HL-60 (cell line): ENCODE measurements at regions not wholly inside any gene's neighbourhood (a gene's known extent, or its start where the extent isn't known, plus 50 kb on each side); places are given as distances from the start of the nearest gene placed in this dataset.

ENCODE experiments used
- DNase-seq, 2 experiments: peaks; one replicate each; pipeline ENCODE4 v3.0.0-alpha.2; 2010 to 2020; ENCODE audit warnings: low read depth in 1 of 2, low spot score in 1 of 2
- H3K27ac ChIP-seq: fragments of 250-450 bp; sonication (Bioruptor Pico); replicated peaks from 2 replicates; pipeline ENCODE4 v1.5.1; 2020; ENCODE audit warnings: mild to moderate bottlenecking, moderate library complexity
- H3K27me3 ChIP-seq: fragments of 250-450 bp; sonication (Bioruptor Pico); 2 replicates; pipeline ENCODE4 v1.5.1; 2021; ENCODE audit warnings: mild to moderate bottlenecking, moderate library complexity; ENCODE audit not compliant: insufficient read depth, poor library complexity, severe bottlenecking
- H3K4me3 ChIP-seq: replicated peaks from 2 replicates; pipeline ENCODE4 v1.5.1; 2011; ENCODE audit warnings: mild to moderate bottlenecking, control low read depth, low read length; ENCODE audit not compliant: insufficient read depth
- CTCF ChIP-seq: IDR thresholded peaks from one replicate; pipeline ENCODE4 v1.5.1; 2011; ENCODE audit warnings: low read length, control low read depth, inconsistent platforms; ENCODE audit not compliant: insufficient read depth
- GABPA ChIP-seq: IDR thresholded peaks from 2 replicates; pipeline ENCODE4 v1.6.1; 2012; ENCODE audit warnings: low read depth
- POLR2AphosphoS5 ChIP-seq: IDR thresholded peaks from 2 replicates; pipeline ENCODE4 v1.6.1; 2012; ENCODE audit warnings: low read depth
- REST ChIP-seq: IDR thresholded peaks from 2 replicates; pipeline ENCODE4 v1.6.1; 2012; ENCODE audit warnings: low read depth; ENCODE audit not compliant: insufficient replicate concordance
- SPI1 ChIP-seq: IDR thresholded peaks from 2 replicates; pipeline ENCODE4 v1.6.1; 2012; ENCODE audit warnings: low read depth, mild to moderate bottlenecking, borderline replicate concordance

- TF ChIP-seq GABPA (no peak), SPI1 (no peak), REST (no peak), POLR2AphosphoS5 (no peak), CTCF (no peak)
- H3K27ac ChIP-seq = no peak overlapping the region
- no peak for DNase-seq
- H3K4me3 ChIP-seq = no peak overlapping the region
- H3K27me3 ChIP-seq = no peaks in the 10 kb centered on the region
Measured at GRCh38 chr20:7257099-7257498, 489.6 kb downstream of the BMP2 start.

GRCh38 chr20:7257692-7258466, 490.4 kb downstream of the BMP2 start:
- no peaks in the 10 kb centered on the region for H3K27me3 ChIP-seq
- H3K27ac ChIP-seq = no peak overlapping the region
- no peak overlapping the region for H3K4me3 ChIP-seq
- no peak for DNase-seq
- TF ChIP-seq REST = no peak
- no peak for TF ChIP-seq GABPA
- TF ChIP-seq SPI1 = no peak
- no peak for TF ChIP-seq POLR2AphosphoS5
- TF ChIP-seq CTCF = no peak

DNA sequence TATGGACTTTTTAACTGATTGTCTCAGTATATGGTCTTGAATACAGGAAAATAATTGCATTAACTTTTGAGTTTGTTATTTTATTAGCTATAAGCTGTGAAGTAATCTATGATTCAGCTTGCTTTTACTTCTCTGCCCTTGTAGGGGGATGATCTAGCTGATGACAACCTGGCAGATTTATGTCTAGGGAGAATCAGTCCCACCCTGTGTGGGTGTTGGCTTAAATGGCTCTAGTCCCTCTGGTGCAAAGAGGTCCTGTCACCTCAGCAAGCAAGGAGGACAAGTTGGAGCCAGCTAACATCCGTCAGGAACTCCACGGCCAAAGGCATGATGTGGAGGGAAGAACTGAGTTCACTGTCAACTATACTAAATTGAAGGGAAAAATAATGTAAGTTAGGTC, 495.3 kb downstream of the BMP2 start:
- no peak overlapping the region for H3K27ac ChIP-seq
- no peak overlapping the region for H3K4me3 ChIP-seq
- TF ChIP-seq REST (no peak), SPI1 (no peak), CTCF (no peak)

More for the DNA sequence above, 495.3 kb downstream of the BMP2 start:
- no peak for DNase-seq
- H3K27me3 ChIP-seq = no peaks in the 10 kb centered on the region
